K562 (cell line): ENCODE measurements at regions not wholly inside any gene's neighbourhood (a gene's known extent, or its start where the extent isn't known, plus 50 kb on each side); places are given as distances from the start of the nearest gene placed in this dataset.

Experiments used
- ATAC-seq: fragments of 200-7000 bp; cut with Tn5 transposase; 3 replicates; pipeline ENCODE4 v1.9.1; 2020; ENCODE audit warnings: moderate library complexity
- BruUV-seq: library from RNA; stranded (reverse); fragments of 400-500 nt; replicated peaks from 2 replicates; lab custom pipeline; 2021; lab: Mats Ljungman, UMichigan
- CTCF ChIA-PET: fragments of 300-600 bp; formaldehyde crosslinking; extraction: SDS; loops from one replicate; lab custom pipeline; 2021; ENCODE audit warnings: low intra/inter-chr PET ratio; lab: Yijun Ruan, JAX
- POLR2A ChIA-PET: fragments of 300-600, 350-650 bp; sonication (Branson Sonifier 250); formaldehyde crosslinking; extraction: SDS; loops from one replicate; lab custom pipeline; 2021; ENCODE audit warnings: antibody characterized with exemption, inconsistent platforms; lab: Yijun Ruan, JAX
- DNase-seq, 4 experiments: peaks; one replicate each; pipeline versions ENCODE4 v3.0.0 to v3.0.0-alpha.2; 2011 to 2018; ENCODE audit warnings: low spot score in 3 of 4, mixed read lengths in 3 of 4; ENCODE audit errors: extremely low read depth in 1 of 4
- FAIRE-seq: peaks from 2 replicates; lab custom pipeline; 2011; peaks lifted over from hg19 to GRCh38; lab: Jason Lieb, UNC
- H2AFZ ChIP-seq: 2 replicates; pipeline ENCODE4 v1.6.0; 2011; ENCODE audit warnings: low read depth, low read length, control low read depth, inconsistent platforms
- H3K27ac ChIP-seq: fragments of 200-600 bp; 3 replicates; pipeline ENCODE4 v1.8.0; 2011; ENCODE audit warnings: low read depth, mild to moderate bottlenecking, control low read depth, inconsistent platforms, low read length, moderate library complexity, mixed read lengths; ENCODE audit errors: extremely low read depth
- H3K27me3 ChIP-seq, 2 experiments: fragments of 300-600 bp in 1 of 2; 2 replicates in 1 of 2; 3 replicates in 1 of 2; pipeline versions ENCODE4 v1.6.0 to v1.8.0; 2011; ENCODE audit warnings: inconsistent platforms in 2 of 2, low read length in 2 of 2, mild to moderate bottlenecking in 1 of 2, mixed read lengths in 1 of 2, moderate library complexity in 1 of 2; ENCODE audit not compliant: control insufficient read depth in 2 of 2, insufficient read depth in 2 of 2
- H3K36me3 ChIP-seq: fragments of 300-600 bp; 3 replicates; pipeline ENCODE4 v1.8.0; 2011; ENCODE audit warnings: mild to moderate bottlenecking, low read length, inconsistent platforms; ENCODE audit not compliant: control insufficient read depth, insufficient read depth
- H3K4me1 ChIP-seq, 2 experiments: fragments of 200-600 bp in 1 of 2; replicated peaks in 1 of 2; 2 replicates in 1 of 2; 3 replicates in 1 of 2; pipeline versions ENCODE4 v1.5.1 to v1.8.0; 2011; ENCODE audit warnings: inconsistent platforms in 2 of 2, low read length in 2 of 2, mild to moderate bottlenecking in 1 of 2, mixed read lengths in 1 of 2, moderate library complexity in 1 of 2; ENCODE audit not compliant: control insufficient read depth in 2 of 2, insufficient read depth in 2 of 2
- H3K4me2 ChIP-seq: 2 replicates; pipeline ENCODE4 v1.6.1; 2011; ENCODE audit warnings: low read length, control low read depth, inconsistent platforms, mixed read lengths; ENCODE audit not compliant: insufficient read depth
- H3K4me3 ChIP-seq: fragments of 200-600 bp; sonication (generic), shearing (Covaris generic); 2 replicates; pipeline ENCODE4 v1.5.1; 2016; ENCODE audit warnings: control low read depth, inconsistent platforms
- H3K79me2 ChIP-seq: fragments of 200-600 bp; 3 replicates; pipeline ENCODE4 v1.8.0; 2011; ENCODE audit warnings: low read length, inconsistent platforms; ENCODE audit not compliant: control insufficient read depth, insufficient read depth
- H3K9ac ChIP-seq, 2 experiments: 2 replicates each; pipeline versions ENCODE4 v1.6.0 to v1.6.1; 2011; ENCODE audit warnings: low read depth in 2 of 2, low read length in 2 of 2, control low read depth in 1 of 2, inconsistent platforms in 1 of 2, mild to moderate bottlenecking in 1 of 2, mixed read lengths in 1 of 2; ENCODE audit not compliant: insufficient read depth in 1 of 2
- H3K9me1 ChIP-seq: one replicate; pipeline ENCODE4 v1.6.0; 2011; ENCODE audit warnings: inconsistent platforms, mild to moderate bottlenecking, low read length, moderate library complexity; ENCODE audit not compliant: control insufficient read depth, insufficient read depth
- H3K9me3 ChIP-seq: replicated peaks from 2 replicates; pipeline ENCODE4 v1.5.1; 2011; ENCODE audit warnings: low read depth, low read length, inconsistent platforms; ENCODE audit not compliant: control insufficient read depth, insufficient read depth
- H4K20me1 ChIP-seq: replicated peaks from 2 replicates; pipeline ENCODE4 v1.6.1; 2011; ENCODE audit warnings: low read length, inconsistent platforms, mixed read lengths; ENCODE audit not compliant: control insufficient read depth, insufficient read depth
- ATF2 ChIP-seq: sonication (generic); formaldehyde crosslinking; IDR thresholded peaks from 2 replicates; pipeline ENCODE4 v1.8.1; 2022; ENCODE audit warnings: missing genetic modification reagents
- BCLAF1 ChIP-seq, 2 experiments: fragments of 450-650 bp in 1 of 2; IDR thresholded peaks; 2 replicates each; pipeline ENCODE4 v1.6.1; 2011 to 2017; ENCODE audit warnings: low read depth in 2 of 2, antibody characterized with exemption in 1 of 2, borderline replicate concordance in 1 of 2, low read length in 1 of 2, mild to moderate bottlenecking in 1 of 2, mixed read lengths in 1 of 2; ENCODE audit not compliant: control insufficient read depth in 1 of 2
- C11orf30 ChIP-seq: fragments of 450-650 bp; IDR thresholded peaks from 2 replicates; pipeline ENCODE4 v1.6.1; 2016; ENCODE audit warnings: low read depth, mild to moderate bottlenecking
- CAMTA2 ChIP-seq: fragments of 250-450 bp; sonication (Bioruptor Pico); conservative IDR thresholded peaks from 2 replicates; pipeline ENCODE4 v1.5.1; 2022
- CEBPB ChIP-seq: fragments of 450-650 bp; IDR thresholded peaks from 2 replicates; pipeline ENCODE4 v1.6.1; 2016; ENCODE audit warnings: missing genetic modification characterization, missing compliant biosample characterization
- ELF4 ChIP-seq: fragments of 450-650 bp; formaldehyde crosslinking; IDR thresholded peaks from 2 replicates; pipeline ENCODE4 v1.4.0; 2022; ENCODE audit warnings: missing genetic modification characterization
- HDAC1 ChIP-seq, 2 experiments: fragments of 450-650 bp; IDR thresholded peaks; 2 replicates each; pipeline ENCODE4 v1.6.1; 2016 to 2017; ENCODE audit warnings: inconsistent platforms in 1 of 2, mild to moderate bottlenecking in 1 of 2, moderate library complexity in 1 of 2
- HDAC6 ChIP-seq: IDR thresholded peaks from 2 replicates; pipeline ENCODE4 v1.6.1; 2012; ENCODE audit warnings: low read depth, mild to moderate bottlenecking, control low read depth, inconsistent platforms, low read length, moderate library complexity
- MAFF ChIP-seq: IDR thresholded peaks from 2 replicates; pipeline ENCODE4 v1.6.1; 2012; ENCODE audit warnings: low read length, improper control_type of control experiment
- MAFK ChIP-seq: IDR thresholded peaks from 2 replicates; pipeline ENCODE4 v1.6.1; 2011; ENCODE audit warnings: low read length, improper control_type of control experiment
- MNT ChIP-seq, 2 experiments: fragments of 450-650 bp; conservative IDR thresholded peaks; 2 replicates each; pipeline ENCODE4 v1.6.1; 2017; ENCODE audit warnings: mild to moderate bottlenecking in 2 of 2, moderate library complexity in 2 of 2
- NCOA2 ChIP-seq, 2 experiments: fragments of 450-650 bp; IDR thresholded peaks; 2 replicates each; pipeline ENCODE4 v1.6.1; 2018; ENCODE audit warnings: mild to moderate bottlenecking in 2 of 2, moderate library complexity in 1 of 2; ENCODE audit not compliant: partially characterized antibody in 2 of 2
- POLR2H ChIP-seq: IDR thresholded peaks from 2 replicates; pipeline ENCODE4 v1.6.1; 2016; ENCODE audit warnings: missing genetic modification characterization, low read depth, mild to moderate bottlenecking, control low read depth, missing compliant biosample characterization, moderate library complexity
- RBFOX2 ChIP-seq: fragments of 200-400 bp; formaldehyde crosslinking; IDR thresholded peaks from 2 replicates; pipeline ENCODE4 v1.6.1; 2017; ENCODE audit warnings: low read depth, mild to moderate bottlenecking, low read length, moderate library complexity
- ZNF146 ChIP-seq: IDR thresholded peaks from one replicate; pipeline ENCODE4 v1.6.1; 2018; ENCODE audit warnings: missing compliant biosample characterization; ENCODE audit not compliant: unreplicated experiment
- ZNF316 ChIP-seq: fragments of 450-650 bp; IDR thresholded peaks from 2 replicates; pipeline ENCODE4 v1.6.1; 2016
- ZNF778 ChIP-seq: fragments of 450-650 bp; formaldehyde crosslinking; IDR thresholded peaks from 2 replicates; pipeline ENCODE4 v1.4.0; 2020; ENCODE audit warnings: mild to moderate bottlenecking, moderate library complexity
- WGBS: fragments of 100-300 bp; shearing (Covaris generic); methylation state at CpG from one replicate; pipeline ENCODE4 v1.1.6; 2016; ENCODE audit warnings: low coverage, mixed read lengths; ENCODE audit not compliant: insufficient coverage; ENCODE audit errors: missing lambda C conversion rate; 5-methylcytosine and 5-hydroxymethylcytosine counted together
- in situ Hi-C: fragments of 300-500 bp; cut with MboI; formaldehyde crosslinking; loops from 4 replicates; pipeline ENCODE4 v1.15.0; 2018; ENCODE audit warnings: inconsistent platforms, mixed read lengths
- intact Hi-C: fragments of 100-400 bp; cut with micrococcal nuclease; formaldehyde crosslinking; loops from 2 replicates; pipeline ENCODE4 v1.14.2; 2022
- TF ChIP-seq, protein P1 (sequence below): IDR thresholded peaks from 2 replicates; pipeline ENCODE4 v1.6.1; 2014; ENCODE audit warnings: antibody characterized with exemption

GRCh38 chr2:67532387-67532786 is 135.3 kb downstream of the ETAA1 start:
- Histone ChIP-seq H3K79me2 (no peaks in the 10 kb centered on the region), H3K9me1 (no peaks in the 10 kb centered on the region), H4K20me1 (no peaks in the 10 kb centered on the region), H3K9me3 (no peaks in the 10 kb centered on the region), H3K4me1 (no peaks in the 10 kb centered on the region), H3K4me3 (no peak overlapping the region), H3K27ac (no peak overlapping the region), H2AFZ (no peak overlapping the region), H3K9ac (no peak overlapping the region), H3K27me3 (no peaks in the 10 kb centered on the region), H3K4me2 (no peak overlapping the region), H3K36me3 (no peaks in the 10 kb centered on the region)
- ChIA-PET CTCF (no interaction called here), POLR2A (no interaction called here)
- WGBS, result 5% methylated on average over 1 of the region's 1 CpG
- intact Hi-C loops, result no loop called here
- in situ Hi-C loops, result no loop called here
- no TSS peak for BruUV-seq
- no peak for DNase-seq
- no peak for FAIRE-seq
- no peak for ATAC-seq
- TF ChIP-seq CAMTA2 (no peak), ATF2 (CRISPR knock-in tag) (no peak), MNT (conservative IDR thresholded peaks at IDR 0.05) (no peak), POLR2H (tag) (no peak), RBFOX2 (no peak), MAFK (peak; percentile 95), C11orf30 (peak; percentile 80), BCLAF1 (IDR thresholded peaks at IDR 0.05; ENCODE audit: borderline replicate concordance in 1 of 2, control insufficient read depth in 1 of 2, low read depth in 2 of 2, low read length in 1 of 2) (no peak), ELF4 (CRISPR knock-in tag) (no peak), MAFF (peak; percentile 94), ZNF146 (no peak), CEBPB (no peak), HDAC6 (no peak), ZNF778 (CRISPR knock-in tag) (no peak), HDAC1 (IDR thresholded peaks at IDR 0.05) (no peak), ZNF316 (peak; percentile 90), NCOA2 (IDR thresholded peaks at IDR 0.05; ENCODE audit: partially characterized antibody in 2 of 2) (no peak)
- TF ChIP-seq, protein P1, sequence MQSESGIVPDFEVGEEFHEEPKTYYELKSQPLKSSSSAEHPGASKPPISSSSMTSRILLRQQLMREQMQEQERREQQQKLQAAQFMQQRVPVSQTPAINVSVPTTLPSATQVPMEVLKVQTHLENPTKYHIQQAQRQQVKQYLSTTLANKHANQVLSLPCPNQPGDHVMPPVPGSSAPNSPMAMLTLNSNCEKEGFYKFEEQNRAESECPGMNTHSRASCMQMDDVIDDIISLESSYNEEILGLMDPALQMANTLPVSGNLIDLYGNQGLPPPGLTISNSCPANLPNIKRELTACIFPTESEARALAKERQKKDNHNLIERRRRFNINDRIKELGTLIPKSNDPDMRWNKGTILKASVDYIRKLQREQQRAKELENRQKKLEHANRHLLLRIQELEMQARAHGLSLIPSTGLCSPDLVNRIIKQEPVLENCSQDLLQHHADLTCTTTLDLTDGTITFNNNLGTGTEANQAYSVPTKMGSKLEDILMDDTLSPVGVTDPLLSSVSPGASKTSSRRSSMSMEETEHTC, result no peak
